HG03460 (cell line): ENCODE measurements at regions not wholly inside any gene's neighbourhood (a gene's known extent, or its start where the extent isn't known, plus 50 kb on each side); places are given as distances from the start of the nearest gene placed in this dataset.

Experiments
- ATAC-seq: cut with Tn5 transposase; IDR thresholded peaks from one replicate; pipeline ENCODE4 v1.9.1; 2021; ENCODE audit not compliant: unreplicated experiment

- no peak for ATAC-seq
Measured at GRCh38 chr12:125355614-125356013, 290.4 kb downstream of the AACS start.

GRCh38 chr12:125356111-125356510 is 290.9 kb downstream of the AACS start:
- no peak for ATAC-seq

DNA sequence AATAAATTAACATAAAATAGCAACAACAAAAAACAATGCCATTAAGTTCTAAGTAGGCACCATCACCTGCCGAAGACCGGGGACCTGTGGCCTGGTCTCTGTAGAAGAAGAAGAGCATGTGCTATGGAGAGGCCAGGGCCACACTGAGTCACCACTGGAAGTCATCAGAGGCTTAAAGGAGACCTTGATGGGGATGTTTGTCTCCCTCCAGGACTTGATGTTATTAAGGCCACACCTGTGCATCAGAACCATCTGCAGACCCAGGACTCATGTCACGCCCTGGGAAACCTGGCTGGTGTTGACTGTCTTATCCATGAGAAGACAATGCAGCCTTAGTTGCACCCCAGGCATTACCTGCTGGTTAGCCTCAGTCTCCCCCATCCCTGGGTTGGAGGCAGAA is 292.3 kb downstream of the AACS start:
- no peak for ATAC-seq

DNA sequence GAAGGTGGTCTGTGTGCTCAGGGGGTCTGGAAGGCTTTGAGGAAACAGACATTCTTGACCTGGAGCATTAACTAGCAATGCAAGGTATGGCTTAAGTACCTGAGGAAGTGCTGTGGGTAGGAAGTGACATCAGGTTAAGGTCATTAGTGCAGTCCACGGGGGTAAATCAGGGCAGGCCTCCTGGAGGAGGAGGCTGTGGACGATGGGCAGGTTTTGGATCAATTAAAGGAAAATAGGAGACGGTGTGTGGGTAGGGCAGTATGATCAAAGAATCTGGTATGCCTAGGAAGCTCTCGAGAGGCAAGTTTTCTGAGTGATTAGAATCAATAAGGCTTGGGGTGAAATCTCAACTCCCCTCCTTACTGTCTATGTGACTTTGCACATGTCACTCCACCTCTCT is 295.3 kb downstream of the AACS start:
- no peak for ATAC-seq

DNA sequence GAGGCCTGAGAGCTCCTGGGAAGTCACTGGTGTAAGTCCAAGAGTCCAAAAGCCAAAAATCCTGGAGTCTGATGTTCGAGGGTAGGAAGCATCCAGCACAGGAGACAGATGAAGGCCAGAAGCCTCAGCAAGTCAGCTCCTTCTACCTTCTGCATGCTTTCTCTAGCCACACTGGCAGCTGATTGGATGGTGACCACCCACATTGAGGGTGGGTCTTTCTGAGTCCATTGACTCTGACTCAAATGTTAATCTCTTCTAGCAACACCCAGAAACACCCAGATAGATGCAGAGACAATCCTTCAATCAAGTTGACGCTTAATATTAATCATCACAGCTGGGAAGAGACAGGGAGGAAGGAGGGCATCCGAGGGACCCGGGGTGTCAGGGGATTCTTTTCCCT is 305.8 kb downstream of the AACS start:
- ATAC-seq = no peak

- ATAC-seq = no peak
Measured at GRCh38 chr12:125372085-125372484, 306.9 kb downstream of the AACS start.

GRCh38 chr12:125373375-125373774 is 308.1 kb downstream of the AACS start:
- ATAC-seq = no peak

- ATAC-seq = no peak
Measured at GRCh38 chr12:125376422-125376821, 311.2 kb downstream of the AACS start.

DNA sequence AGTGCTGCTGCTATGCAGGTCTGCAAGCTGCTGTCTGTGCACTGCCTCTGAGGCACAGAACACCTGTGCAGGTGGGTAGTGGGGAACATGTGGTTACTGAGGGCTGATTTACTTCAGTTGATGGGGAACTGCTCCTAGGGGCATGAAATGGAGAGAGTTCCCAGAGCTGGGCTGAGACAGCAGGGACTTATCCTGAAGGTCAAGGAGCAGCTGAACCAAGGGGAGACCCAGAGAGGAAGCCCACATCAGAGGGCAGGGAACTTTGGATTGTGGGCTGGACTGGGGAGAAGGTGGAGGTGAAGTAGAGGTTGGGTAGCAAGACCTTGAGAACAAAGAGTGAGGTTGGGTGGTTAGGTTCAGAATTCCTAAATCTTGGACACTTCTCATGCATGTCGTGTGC is 311.9 kb downstream of the AACS start:
- no peak for ATAC-seq

DNA sequence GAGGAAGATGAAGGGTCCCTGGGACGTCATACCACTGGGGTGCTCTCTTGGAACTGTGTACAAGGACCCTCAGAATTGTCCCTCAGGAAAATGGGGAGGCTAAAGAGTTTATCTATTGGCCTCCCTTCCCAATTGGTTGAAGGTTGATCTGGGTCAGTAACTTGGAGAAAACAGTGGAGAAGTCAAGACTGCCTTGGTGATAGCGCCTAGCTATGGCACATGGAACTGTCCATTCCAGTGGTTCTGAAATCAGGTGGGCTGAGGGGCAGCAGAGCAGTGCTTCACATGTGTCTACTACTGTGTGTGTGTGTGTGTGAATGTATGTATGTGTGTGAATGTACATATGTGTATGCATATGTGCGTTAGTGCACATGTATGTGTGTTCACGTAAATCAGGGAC is 316.1 kb downstream of the AACS start:
- ATAC-seq = no peak

DNA sequence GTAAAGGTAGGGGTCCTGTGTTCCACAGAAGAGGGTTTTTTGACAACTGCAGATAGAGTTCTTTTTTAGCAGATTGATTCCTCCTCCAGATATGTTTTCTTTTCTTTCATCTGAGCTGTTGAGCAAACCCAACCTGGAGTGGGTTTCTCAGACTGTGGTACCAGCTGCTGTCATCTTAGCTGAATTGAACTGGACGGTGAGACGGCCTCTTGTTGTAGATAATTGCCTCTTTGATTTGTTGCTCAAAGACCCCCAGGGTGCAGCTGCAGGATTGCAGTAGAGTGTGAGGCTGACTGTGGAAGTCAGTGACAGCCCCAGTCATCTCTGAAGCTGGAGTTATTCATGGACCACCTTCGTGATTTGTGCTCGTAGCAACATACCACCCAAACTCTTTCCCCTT is 317.7 kb downstream of the AACS start:
- ATAC-seq = no peak

DNA sequence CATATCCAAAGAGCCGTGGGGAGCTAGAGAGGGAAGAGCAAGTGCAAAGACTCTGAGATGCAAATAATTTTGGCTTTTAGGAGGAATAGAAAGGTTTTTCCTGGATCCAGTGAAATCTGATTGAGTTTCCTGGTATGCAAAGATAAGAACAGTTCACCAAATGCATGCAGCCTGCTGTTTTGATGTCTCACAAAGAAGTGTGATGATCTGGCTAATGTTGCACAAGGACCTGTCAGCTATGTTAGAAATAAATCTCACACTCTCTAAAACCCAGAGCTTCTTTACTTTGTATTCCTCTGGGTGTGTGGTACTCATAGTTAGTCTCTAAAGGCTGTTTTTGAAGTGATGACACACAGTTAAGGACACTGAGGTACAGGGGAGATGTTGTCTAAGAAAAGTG is 321.4 kb downstream of the AACS start:
- no peak for ATAC-seq

DNA sequence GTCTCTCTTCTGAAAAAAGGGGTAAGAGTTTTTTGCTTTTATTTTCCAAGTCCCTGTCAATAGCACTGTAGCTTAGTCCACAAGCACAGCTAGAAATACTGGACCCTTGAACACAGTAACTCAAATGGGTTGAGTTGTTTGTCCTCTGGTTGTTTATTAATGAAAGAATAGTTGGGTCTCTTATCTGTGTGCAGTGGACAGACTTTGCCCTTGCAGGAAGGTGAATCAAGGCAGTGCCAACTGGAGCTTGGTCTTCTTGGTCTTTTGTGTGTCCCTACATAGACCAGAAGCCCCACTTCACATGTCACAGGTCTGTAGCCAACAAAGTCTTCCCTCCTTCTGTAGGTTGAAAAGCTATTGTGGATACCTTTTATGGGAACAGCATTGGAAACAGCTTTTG is 322.0 kb downstream of the AACS start:
- no peak for ATAC-seq

DNA sequence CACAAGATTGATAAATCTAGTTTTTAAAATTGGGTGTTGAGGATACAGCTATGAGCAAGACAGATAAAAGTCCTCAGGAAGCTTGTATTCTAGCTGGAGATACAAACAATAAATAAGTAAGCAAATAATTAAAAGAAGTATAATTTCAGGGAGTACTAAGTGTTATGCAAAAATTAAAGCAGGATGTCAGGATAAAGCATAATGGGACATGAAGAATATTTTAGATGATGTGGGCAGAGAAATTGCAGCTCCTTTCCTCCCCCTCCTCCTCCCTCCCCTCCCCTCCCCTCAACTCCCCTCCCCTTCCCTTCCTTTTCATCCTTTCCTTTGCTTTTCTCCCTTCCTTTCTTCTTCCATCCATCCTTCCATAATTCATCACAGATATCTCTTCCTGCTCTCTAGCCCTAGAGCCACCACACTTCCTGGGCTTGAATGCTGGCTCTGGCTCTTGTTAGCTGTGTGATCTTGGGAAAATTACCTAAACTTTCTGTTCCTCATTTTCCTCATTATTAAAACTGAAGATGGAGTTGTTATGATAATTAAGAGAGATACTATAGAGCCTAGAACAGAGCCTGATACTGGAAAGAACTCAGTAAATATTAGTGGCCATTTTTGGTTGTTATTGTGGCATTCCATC is 323.9 kb downstream of the AACS start:
- ATAC-seq = no peak

GRCh38 chr12:125393569-125393968 is 328.3 kb downstream of the AACS start:
- ATAC-seq = no peak

- no peak for ATAC-seq
Measured at GRCh38 chr12:125395583-125396215, 330.5 kb downstream of the AACS start.

DNA sequence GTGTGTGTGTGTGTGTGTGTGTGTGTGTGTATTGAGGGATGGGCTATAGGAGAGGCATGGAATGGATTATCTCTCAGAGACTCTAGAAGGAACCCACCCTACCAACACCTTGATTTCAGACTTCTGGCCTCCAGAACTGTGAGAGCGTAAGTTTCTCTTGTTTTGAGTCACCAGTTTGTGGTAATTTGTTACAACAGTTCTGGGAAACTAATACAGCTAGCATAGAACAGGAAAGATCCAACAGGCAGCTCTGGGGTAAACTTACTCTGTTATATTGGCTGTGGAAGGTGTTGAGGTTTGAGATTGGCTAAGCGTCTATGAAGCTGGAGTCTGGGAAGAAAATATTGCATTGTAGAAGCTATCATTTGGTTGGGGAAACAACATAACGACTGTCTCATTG is 334.3 kb downstream of the AACS start:
- no peak for ATAC-seq

GRCh38 chr12:125402874-125403789 is 337.9 kb downstream of the AACS start:
- ATAC-seq = no peak

DNA sequence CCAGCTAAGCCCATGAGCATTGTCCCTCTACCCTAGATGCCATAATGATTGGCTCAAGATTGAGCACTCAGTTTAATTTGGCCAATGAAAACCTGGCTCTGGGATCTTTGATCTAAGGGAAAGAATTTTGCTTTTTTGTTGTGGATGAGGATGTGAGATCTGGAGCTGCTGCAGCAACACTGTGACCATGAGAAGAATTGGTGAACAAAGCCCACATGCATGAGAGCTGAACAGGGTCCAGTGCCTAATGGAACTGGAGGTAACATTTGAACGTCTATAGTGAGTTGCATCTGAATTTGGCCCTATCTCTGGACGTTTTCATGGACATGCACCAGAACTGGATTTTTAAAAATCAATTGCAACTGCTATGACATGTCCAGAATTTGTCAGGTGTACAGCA is 338.6 kb downstream of the AACS start:
- ATAC-seq = no peak

- no peak for ATAC-seq
Measured at GRCh38 chr12:125406131-125406530, 340.9 kb downstream of the AACS start.

DNA sequence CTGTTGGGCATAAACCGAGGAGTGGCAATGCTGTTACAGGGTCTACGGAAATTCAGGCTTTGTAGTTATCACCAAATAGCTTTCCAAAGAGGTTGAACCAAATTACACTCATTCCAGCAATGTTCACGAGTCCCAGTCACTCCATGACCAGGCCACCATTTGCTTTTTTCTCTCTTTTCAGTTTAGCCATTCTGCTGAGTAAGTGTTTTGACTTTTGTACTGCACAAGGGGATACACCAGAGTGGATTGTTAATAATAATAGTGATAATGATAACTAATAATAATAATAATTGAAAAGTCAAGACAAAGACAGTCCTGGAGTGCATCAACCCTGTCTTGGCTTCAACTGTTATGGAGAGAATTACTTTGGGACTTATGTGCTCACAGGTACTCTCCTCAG is 343.5 kb downstream of the AACS start:
- ATAC-seq = no peak

DNA sequence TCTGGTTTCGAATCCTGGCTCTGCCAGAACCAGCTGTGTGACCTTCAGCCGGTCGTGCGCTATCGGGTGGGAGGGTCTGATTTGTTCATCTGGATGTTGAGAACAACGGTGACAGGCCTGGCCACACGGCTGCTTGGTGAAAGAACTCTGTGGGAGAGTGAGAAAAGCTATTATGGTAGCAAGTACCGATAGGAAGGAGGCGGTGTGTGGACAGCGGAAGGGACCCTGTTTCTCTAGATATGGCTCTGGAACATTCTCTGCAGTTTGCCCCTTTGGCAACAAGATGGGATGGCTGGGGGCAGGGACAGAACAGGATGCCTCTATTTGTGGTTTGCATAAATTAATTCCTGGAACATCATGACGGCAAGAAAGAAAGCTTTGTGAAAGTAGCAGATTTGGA is 347.3 kb downstream of the AACS start:
- no peak for ATAC-seq
